ENCODE measurements at regions not wholly inside any gene's neighbourhood (a gene's known extent, or its start where the extent isn't known, plus 50 kb on each side); places are given as distances from the start of the nearest gene placed in this dataset.

DNA sequence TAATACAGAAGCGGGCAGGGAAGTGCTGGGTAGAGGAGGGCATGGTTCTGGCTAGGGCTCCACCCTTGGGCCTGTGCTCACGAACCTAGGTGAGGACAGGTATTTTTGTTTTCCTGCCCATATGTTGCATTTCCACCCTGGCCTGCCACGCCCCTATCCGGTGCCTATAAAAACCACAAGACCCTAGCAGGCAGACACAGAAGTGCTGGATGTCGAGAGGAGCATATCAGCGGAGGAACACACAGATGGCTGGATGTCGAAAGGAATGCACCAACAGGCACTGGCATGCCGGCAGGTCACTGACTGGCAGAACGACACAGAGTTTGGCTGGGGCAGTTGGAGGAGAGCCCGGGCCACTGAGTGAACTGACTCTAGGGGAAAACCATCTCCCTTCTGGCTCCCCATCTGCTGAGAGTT is 316.6 kb upstream of the BOD1L1 start:
- DNase-seq, result no peak

DNA sequence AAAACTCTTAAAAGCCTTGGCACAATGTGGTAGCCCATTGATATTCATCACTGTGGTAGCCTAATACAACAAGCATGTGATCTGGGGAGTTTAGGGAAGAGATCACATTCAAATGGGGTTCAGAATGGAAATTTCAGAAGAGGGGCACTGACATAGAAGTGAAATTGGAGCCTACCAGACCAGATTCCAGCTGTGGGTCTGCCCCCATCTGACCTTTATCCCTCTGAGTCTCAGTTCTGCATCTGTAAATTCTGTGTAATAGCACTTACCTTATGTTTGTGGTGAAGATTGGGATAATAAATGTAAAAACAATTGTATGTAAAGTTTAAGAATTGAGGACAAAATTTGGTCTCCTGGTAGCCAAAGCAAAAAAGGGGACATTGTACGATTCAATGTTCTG is 320.4 kb upstream of the BOD1L1 start:
- DNase-seq, result no peak

DNA sequence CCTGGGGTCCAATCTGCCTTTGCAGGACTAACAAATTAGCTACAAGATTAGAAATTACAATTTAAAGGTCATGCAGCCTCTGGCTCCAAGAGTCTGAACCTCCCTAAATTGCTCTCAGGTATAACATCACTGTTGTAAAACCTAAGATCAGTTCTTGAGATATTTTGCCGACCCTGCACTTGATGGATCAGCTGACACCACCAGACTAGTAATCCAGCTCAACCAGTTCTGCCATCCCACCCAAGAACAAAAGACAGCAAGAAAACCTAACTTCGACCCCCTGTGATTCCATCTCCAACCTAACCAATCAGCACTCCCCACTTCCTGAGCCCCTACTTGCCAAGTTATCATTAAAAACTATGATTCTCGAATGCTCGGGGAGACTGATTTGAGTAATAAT is 323.0 kb upstream of the BOD1L1 start:
- no peak for DNase-seq

DNA sequence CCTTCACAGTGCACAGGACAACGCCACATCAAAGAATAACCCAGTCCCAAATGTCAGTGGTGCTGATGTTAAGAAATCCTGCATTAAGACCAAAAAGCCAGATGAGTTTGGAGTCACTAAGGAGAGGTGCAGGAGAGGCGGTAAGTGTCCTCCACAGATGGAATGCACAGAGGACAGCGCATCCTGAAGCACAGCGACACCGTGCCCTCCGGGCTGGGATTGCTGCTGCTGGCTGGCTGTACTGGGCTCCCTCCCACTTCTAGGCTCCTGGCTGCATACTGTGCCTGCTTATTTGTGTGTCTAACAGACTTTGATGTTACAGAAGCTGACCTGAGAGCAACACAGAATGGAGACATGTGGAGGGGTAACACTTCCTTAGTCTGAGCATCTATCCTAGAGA is 325.6 kb upstream of the BOD1L1 start:
- no peak for DNase-seq

DNA sequence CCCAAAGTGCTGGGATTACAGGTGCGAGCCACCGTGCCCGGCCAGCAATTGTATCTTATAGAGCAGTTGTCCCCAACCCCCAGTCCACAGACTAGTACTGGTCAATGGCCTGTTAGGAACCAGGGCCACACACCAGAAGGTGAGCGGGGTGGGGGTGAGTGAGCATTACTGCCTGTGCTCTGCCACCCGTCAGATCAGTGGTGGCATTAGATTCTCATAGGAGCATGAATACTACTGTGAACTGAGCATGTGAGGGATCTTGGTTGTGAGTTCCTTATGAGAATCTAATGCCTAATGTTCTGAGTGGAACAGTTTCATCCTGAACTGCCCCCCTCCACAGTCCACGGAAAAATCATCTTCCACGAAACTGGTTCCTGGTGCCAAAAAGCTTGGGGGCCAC is 328.0 kb upstream of the BOD1L1 start:
- no peak for DNase-seq

DNA sequence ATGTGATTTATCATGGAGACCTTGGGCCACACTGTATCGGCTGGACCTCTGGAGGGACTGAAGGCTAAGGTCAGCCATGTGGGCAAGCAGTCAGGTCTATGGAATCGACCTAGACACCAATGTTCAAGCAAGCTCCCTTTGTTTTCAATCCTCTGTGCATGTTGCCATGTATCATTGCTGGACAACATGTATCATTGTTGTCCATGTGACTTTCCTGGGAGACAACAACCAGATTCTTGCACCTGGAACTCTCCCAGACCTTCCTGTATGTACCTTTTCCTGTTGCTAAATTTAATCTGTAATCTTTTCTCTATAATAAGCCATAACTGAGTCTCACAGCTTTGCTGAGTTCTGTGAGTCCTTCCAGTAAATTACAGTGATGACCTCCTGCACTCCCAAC is 329.4 kb upstream of the BOD1L1 start:
- DNase-seq, result no peak

DNA sequence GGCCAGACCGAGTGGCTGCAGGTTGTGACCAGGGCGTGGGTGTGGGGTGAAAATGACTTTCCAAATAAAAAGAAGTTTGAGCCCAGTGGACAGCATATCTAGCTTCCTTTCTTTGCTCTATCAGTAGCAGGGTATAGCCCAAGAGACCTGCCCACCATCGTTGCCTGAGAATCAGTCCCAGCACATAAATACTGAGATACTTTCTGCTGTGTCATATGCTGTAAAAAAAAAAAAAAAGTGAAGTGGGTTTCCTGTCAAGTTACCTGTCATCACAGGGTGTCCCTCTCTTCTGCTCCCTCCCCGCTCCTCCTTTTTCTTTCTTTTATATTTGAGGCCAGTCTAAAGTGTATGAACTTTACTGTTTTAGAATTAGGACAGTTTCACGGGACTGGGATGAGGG is 330.3 kb upstream of the BOD1L1 start:
- no peak for DNase-seq

DNA sequence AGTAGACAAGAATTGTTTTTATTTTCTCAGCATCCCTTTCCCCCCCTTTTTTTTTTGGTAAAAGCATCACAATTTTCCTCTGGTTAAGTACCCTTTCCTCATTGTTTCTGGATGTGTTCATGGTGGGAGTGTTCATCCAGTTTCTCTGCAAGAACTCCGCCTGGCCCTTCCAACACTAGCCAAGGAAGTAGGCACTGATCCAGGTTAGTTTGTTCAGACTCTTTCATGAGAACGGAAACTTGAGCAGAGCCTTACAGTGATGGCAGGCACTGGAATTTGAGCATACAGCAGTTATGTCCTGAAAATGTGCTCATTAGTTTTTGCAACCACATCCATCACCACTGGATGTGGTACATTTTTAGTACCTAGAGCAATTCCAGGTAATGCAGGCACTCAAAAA is 336.1 kb upstream of the BOD1L1 start:
- DNase-seq, result no peak

DNA sequence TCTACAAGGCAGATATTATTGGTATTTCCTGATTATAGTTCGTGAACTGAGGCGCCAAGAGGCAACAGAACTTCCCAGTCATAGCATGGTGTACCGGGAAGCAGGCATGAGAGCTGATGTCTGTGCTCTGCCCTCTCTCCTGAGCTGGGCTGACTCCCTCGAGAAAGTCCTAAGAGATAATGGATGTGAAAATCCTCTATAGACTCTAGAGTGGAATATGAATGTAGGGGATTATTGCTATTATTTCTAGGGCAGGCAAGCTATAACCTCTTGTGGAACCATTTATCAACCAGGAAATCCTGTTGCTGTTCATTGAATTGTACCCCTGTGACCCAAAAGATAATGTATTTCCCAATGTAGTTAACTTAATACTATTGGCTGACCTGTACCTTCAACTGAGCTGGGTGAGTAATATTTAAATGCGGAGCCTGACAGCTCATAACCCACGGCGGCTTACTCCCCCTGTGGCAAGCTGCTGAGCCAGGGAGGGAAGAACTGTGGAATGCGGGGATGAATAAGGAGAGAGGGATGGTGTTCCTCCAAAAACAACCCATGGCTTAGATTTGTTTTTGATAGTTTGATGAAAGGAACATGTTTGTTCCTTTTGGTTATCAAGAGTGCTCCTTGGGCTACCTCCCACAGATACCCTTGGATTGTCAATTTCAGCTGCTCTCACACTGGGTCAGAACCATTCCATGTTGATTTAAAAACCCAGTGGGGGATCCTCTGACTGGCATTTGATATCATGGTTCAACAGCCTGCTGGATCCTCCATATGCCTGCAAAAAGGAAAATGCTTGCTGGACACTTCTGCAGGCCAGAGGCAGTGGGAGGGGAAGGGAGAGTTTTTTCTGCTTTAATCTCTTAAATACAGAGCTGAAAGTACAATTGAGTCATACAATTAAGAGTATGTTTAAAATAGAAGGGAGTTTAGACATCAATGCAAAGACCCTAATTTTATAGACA is 339.0 kb upstream of the BOD1L1 start:
- no peak for DNase-seq

DNA sequence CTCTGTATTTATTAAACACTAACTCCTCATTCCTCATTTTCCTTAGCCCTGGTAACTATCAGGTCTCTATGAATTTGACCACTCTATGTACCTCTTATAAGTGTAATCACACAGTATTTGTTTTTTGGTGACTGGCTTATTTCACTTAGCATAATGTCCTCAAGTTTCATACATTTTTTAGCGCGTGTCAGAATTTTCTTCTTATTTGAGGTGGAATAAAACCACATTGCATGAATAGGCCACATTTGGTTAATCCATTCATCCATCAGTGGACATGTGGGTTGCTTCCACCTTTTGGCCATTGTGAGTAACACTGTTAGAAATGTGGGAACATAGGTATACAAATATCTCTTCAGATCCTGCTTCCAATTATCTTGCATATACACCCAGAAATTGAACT is 341.2 kb upstream of the BOD1L1 start:
- DNase-seq, result no peak

DNA sequence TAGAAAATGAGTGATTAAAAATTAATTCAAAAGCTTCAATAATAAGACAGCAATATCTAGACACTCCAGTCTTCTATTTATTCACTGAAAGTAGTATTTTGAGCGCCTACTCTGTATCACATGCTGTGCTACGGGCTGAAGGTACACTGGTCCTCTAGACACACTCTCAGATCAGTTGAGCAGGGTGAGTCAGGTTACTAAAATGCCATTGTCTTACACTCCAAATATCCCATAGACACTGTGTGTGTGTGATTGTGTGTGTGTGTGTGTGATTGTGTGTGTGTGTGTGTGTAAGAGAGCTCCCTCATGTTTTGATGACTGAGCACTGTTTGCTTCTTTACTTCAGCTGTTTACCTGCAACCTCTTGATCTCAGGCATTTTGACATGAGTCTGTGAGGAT is 342.8 kb upstream of the BOD1L1 start:
- DNase-seq, result no peak

DNA sequence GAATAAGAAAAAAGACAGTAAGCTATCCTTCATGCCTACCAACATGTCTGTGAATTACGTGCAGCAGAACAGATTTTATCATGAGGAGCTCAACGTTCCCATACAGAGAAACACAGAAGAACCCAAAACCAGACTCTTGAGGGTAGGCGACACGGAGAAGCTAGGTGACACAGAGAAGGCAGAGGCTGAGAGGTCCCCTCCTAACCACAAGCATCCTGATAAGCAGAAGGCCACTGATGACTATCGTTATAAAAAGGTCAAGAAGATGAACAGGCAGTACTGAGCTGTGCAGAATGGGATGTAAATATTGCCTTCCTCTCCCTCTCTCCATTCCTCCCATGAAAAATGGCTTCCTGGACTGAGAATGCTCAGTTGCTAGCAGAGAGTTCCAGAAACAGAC is 350.2 kb upstream of the BOD1L1 start:
- DNase-seq, result no peak

DNA sequence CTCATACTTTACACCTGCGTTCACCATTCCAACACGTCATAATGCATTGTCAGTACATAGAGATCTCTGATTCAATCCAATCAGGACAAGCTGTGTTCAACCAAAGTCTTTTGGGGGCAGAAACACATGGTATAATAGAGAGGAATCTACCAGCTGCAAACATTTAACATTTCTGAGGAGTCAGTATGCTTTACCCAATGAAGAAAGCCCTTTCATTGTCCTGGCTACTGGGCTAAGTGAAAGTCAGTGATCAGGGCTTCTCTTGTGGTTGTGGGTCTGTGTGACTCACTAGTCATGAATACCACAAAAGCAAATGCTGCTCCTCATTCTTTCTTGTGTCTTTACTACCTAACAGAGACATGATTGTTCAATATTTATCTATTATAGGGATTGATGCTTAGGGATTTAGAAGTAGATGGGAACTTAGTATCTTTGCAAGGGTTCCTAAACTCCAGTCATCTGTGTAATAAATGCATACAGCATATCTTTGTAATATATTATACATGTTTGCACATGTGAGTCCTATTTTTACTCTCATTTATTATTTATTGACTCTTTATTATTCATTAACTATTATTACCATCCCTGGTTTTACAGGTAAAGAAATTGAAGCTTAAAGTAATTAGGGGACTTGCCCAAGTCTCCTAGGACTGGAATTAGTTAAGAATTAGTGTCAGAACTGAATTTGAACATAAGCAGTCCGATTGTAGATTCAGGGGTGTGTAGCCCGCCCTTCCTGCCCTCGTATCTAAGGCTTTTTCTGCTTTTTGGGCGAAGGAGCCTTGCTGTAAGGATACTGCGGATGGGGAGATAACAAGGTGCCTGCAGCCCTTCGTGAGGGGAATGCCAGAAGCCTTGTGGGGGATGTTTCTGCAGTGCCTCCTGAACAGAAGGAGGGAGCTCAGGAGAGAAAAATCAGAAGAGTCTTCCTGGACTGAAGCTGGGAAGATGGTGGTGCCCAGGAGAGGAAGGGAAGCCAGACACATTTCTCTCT is 353.1 kb upstream of the BOD1L1 start:
- DNase-seq, result no peak

DNA sequence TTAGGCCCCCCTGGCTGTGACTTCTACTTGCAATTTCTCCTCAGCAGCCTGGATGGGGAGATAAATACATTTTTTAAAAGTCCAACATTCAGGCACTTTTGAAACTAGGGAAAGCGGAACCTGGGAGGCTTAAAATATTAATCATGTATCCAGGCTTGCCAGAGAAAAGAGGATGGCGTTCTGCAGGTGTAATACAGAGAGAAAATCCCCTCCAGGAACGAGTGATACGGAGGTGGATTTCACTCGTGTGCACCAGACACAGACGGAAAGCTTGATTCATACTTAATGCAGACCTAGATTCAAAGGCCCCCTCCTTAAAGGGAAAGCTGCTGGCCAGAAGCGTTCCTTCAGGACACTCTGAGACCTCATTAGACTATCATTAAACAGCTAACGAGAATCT is 354.0 kb upstream of the BOD1L1 start:
- DNase-seq, result no peak

DNA sequence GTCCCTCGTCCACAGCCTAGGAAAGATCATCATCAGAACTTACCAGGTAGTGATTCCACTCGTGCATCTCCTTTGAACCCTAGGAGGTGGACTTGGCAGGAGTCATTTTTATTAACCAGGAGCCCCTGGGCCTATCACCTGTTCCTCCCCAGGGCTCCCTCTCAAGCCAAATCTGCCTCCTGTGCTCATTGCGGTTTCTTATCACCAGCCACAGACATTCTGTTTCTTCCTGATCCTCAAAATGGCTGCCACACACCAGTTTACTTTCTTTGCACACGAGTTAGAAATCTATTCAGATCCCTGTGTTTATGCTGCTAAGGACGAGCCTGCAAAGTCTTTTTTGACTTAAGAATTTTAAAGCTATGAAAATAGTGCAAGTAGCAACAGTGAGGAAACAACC is 354.5 kb upstream of the BOD1L1 start:
- DNase-seq, result no peak

DNA sequence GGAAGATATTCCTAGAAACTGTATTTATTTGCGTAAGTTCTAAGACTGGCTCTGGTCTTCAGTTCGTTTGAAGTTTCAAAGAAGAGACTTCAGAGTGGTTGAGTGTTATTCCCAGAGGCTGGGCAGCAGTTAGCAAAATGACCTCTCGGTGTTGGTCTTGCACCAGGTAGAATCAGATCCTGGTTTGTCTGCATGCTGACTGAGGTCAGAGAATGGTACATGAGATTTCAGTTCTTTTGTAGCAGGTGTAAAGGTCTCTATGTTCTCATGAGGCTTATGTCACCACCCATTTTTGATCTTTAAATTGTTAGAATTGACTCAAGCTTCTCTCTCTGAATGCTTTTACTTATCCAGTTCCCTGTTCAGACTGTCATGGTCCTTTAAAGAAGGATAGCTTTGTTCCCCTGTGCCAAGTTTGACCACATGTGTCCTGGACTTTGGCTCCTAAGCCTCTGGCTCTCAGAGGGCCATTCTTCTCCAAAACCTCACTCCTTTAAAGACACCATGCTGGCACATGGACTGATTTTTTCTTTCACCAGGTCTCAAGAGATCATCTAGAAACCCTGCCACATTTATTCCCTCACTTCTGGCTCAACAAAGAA is 355.8 kb upstream of the BOD1L1 start:
- no peak for DNase-seq

DNA sequence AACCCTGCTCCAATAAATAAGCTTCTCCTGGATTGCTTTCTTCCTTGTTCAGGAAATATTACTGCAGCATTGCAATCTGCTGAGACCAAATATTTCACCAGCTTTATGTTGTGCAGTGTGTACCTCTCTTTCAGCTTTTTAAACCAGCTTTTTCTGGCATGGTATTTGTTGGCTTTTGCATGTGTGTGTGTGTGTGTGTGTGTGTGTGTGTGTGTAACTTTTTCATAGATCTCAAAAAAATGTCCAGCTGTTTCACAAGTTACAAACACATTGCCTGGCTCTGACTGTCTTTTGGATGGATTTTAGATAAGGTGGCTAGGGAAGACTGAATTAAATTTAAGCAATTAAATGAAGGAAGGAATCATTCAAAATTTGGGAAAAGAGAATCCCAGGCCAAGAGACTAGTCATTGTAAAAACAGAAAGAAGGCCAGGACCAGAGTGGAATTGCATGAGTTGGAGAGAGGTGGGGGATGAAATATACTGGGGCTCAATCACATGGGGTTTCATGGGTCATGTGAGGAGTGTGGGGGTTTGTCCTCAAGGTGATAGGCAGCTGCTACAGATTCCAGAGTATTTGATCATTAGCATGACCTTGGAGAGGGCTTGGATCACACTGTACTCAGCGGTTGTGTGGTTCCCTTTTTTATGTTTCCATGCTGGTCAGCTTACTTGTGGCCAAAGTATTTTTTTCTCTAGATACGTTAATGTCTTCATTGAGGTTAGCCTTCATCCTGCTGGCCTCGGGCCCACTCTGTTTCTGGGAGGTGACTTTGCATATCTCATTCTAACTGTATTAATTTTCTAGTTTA is 357.7 kb upstream of the BOD1L1 start:
- no peak for DNase-seq

DNA sequence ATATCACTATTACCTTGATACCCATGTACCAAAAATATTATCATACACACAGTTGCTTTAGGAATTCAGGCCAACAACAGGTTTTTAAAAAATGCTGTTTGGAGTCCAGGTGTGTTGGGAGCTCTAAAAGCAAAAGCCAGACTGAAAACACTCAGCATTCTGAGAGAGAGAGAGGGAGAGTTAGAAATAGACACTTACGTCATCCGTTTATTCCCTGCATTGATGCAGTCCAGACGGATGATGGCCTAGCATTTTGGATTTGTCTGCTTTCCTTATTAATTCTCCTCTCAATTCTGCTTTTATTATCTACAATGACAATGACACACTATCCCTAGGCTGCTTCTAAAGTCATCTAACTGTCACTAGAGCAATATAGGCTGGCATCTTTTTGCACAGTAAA is 358.3 kb upstream of the BOD1L1 start:
- no peak for DNase-seq

DNA sequence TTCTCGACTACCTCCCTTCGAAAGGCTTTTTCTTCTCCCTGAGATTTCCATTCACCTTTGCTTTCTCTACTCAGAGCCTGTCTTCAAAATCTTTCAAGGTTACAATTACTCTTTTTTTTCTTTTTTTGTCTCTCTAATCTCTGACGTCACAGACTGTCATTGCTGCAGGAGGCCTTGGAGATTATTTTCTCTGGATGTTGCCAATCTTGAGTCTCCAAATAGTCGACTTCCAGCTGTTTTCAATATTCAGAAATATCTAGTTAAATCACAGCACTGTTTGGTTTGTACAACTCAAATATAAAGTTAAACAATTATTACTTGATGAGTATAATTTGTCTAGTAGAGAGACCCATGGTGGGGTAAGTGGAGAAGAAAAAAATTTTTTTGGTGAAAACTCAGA is 359.0 kb upstream of the BOD1L1 start:
- DNase-seq, result no peak

DNA sequence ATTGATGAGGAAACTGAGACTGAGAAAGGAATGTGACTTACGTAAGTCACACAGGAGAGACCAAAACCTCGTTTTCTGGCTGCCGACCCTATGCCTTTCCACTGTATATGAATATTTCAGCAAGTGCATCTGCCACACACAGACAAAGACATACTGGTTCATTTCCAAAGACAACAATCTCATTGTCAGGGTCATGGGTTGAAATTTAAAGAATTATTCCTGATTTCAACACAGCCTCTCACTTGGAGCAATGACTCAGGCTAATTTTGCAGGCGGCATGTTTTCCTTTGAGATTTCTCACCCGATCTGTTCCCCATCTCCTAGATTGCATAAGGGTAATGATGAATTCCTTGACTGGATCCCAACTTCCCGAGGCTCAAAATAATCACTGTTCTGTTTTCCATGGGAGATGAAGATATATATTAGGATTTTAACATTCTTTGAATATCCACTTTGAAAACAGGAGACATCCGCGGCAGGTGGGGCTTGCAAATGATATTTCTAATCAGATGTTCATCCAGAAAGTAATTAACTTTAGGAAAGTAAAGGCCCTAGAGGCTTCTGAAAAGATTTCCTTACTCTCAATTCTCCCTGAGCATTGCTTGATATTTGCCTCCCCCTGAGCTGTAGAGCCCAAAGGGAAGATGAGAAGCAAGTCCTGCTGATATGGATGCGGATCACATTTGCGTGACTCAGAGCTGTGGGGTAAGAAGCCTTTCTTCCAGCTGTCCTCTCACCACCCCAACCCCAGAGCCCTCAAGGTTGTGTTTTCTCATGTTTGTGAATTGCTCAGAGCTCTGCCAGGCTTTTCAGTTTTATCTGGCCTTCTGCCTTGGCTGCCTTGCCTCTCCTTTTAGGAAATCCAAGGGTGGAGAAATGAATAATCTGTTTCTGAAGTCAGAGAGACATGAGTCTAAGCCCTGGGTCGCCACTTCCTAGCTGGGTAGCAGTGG is 361.1 kb upstream of the BOD1L1 start:
- no peak for DNase-seq

DNA sequence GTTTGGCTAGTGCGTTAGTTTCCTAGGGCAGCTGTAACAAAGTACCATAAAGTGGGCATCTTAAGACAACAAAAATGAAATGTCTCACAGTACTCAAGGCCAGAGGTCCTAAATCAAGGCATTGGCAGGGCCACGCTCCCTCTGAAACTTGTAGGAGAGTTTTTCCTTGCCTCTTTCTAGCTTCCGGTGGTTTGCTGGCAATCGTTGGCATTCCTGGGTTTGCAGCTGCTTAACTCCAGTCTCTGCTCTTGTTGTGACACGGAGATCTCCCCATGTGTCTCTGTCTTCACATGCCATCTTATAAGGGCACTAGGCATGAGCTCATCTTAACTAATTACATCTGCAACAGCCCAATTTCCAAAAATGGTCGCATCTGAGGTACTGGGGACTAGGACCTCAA is 362.0 kb upstream of the BOD1L1 start:
- no peak for DNase-seq

Data from left hindlimb (tissue), 1 donor.